HEK293 (cell line): ENCODE measurements at regions not wholly inside any gene's neighbourhood (a gene's known extent, or its start where the extent isn't known, plus 50 kb on each side); places are given as distances from the start of the nearest gene placed in this dataset.

Experiments used
- CTCF ChIA-PET: fragments of 350-600 bp; formaldehyde crosslinking; extraction: SDS; loops from one replicate; lab custom pipeline; 2021; ENCODE audit warnings: antibody characterized with exemption; lab: Yijun Ruan, JAX
- POLR2A ChIA-PET: fragments of 300-600 bp; formaldehyde crosslinking; extraction: SDS; loops from one replicate; lab custom pipeline; 2020; ENCODE audit warnings: antibody characterized with exemption, inconsistent platforms; lab: Yijun Ruan, JAX
- H3K27ac ChIP-seq: fragments of 200-500 bp; sonication (Bioruptor generic); 2 replicates; pipeline ENCODE4 v1.5.1; 2014; ENCODE audit warnings: low read depth, low read length, control low read depth, inconsistent platforms; ENCODE audit errors: extremely low read depth
- H3K36me3 ChIP-seq, 2 experiments: fragments of 200-500 bp in 1 of 2; sonication (Bioruptor generic) in 1 of 2; 1 replicate in 1 of 2; 2 replicates in 1 of 2; pipeline ENCODE4 v1.5.1; 2014 to 2017; ENCODE audit warnings: inconsistent platforms in 2 of 2, low read length in 2 of 2; ENCODE audit not compliant: control insufficient read depth in 2 of 2, insufficient read depth in 1 of 2
- H3K4me1 ChIP-seq: fragments of 200-500 bp; sonication (Bioruptor generic); 2 replicates; pipeline ENCODE4 v1.5.1; 2014; ENCODE audit warnings: mild to moderate bottlenecking, low read length, inconsistent platforms; ENCODE audit not compliant: control insufficient read depth, insufficient read depth
- H3K4me3 ChIP-seq: 2 replicates; pipeline ENCODE4 v1.5.1; 2011; ENCODE audit warnings: low read depth, mild to moderate bottlenecking, control low read depth, low read length, moderate library complexity
- H3K9me3 ChIP-seq: fragments of 200-500 bp; sonication (Bioruptor generic); 2 replicates; pipeline ENCODE4 v1.5.1; 2014; ENCODE audit warnings: low read depth, low read length, inconsistent platforms; ENCODE audit not compliant: control insufficient read depth, insufficient read depth
- GFI1B ChIP-seq: fragments of 450-650 bp; formaldehyde crosslinking; IDR thresholded peaks from 2 replicates; pipeline ENCODE4 v1.5.1; 2016; ENCODE audit warnings: missing biosample characterization, missing genetic modification characterization
- KLF16 ChIP-seq: fragments of 450-650 bp; formaldehyde crosslinking; IDR thresholded peaks from 2 replicates; pipeline ENCODE4 v1.5.1; 2017; ENCODE audit warnings: missing biosample characterization, missing genetic modification characterization
- MZF1 ChIP-seq: fragments of 450-650 bp; formaldehyde crosslinking; IDR thresholded peaks from 2 replicates; pipeline ENCODE4 v1.5.1; 2017; ENCODE audit warnings: missing biosample characterization, missing genetic modification characterization, borderline replicate concordance
- PRDM1 ChIP-seq: fragments of 450-650 bp; formaldehyde crosslinking; IDR thresholded peaks from 2 replicates; pipeline ENCODE4; 2016; ENCODE audit warnings: missing biosample characterization, missing genetic modification characterization
- SP7 ChIP-seq: fragments of 450-650 bp; formaldehyde crosslinking; IDR thresholded peaks from 2 replicates; pipeline ENCODE4 v1.5.1; 2016; ENCODE audit warnings: missing biosample characterization, missing genetic modification characterization
- TRIM28 ChIP-seq: IDR thresholded peaks from 2 replicates; pipeline ENCODE4 v1.6.1; 2011; ENCODE audit warnings: low read length, control low read depth, borderline replicate concordance
- YY1 ChIP-seq: fragments of 450-650 bp; formaldehyde crosslinking; IDR thresholded peaks from 2 replicates; pipeline ENCODE4 v1.5.1; 2018; ENCODE audit warnings: missing biosample characterization, missing genetic modification characterization
- ZBTB7A ChIP-seq: fragments of 450-650 bp; formaldehyde crosslinking; IDR thresholded peaks from 2 replicates; pipeline ENCODE4 v1.5.1; 2016; ENCODE audit warnings: low read depth, missing biosample characterization, missing genetic modification characterization
- ZFP37 ChIP-seq: fragments of 450-650 bp; formaldehyde crosslinking; IDR thresholded peaks from 2 replicates; pipeline ENCODE4 v1.5.1; 2016; ENCODE audit warnings: missing biosample characterization, missing genetic modification characterization
- ZNF133 ChIP-seq: fragments of 450-650 bp; formaldehyde crosslinking; IDR thresholded peaks from 2 replicates; pipeline ENCODE4 v1.5.1; 2016; ENCODE audit warnings: missing biosample characterization, missing genetic modification characterization
- ZNF16 ChIP-seq: fragments of 450-650 bp; formaldehyde crosslinking; IDR thresholded peaks from 2 replicates; pipeline ENCODE4 v1.5.1; 2016; ENCODE audit warnings: low read depth, missing biosample characterization, missing genetic modification characterization
- ZNF350 ChIP-seq: fragments of 450-650 bp; formaldehyde crosslinking; IDR thresholded peaks from 2 replicates; pipeline ENCODE4 v1.5.0; 2017; ENCODE audit warnings: missing biosample characterization, mild to moderate bottlenecking, missing genetic modification characterization
- ZNF585B ChIP-seq: fragments of 450-650 bp; formaldehyde crosslinking; IDR thresholded peaks from 2 replicates; pipeline ENCODE4 v1.5.1; 2016; ENCODE audit warnings: missing biosample characterization, missing genetic modification characterization
- ZNF707 ChIP-seq: fragments of 450-650 bp; formaldehyde crosslinking; IDR thresholded peaks from 2 replicates; pipeline ENCODE4 v1.5.1; 2016; ENCODE audit warnings: missing biosample characterization, missing genetic modification characterization
- ZNF777 ChIP-seq: fragments of 450-650 bp; formaldehyde crosslinking; IDR thresholded peaks from 2 replicates; pipeline ENCODE4 v1.5.1; 2017; ENCODE audit warnings: missing biosample characterization, missing genetic modification characterization, borderline replicate concordance
- ZNF830 ChIP-seq: fragments of 450-650 bp; IDR thresholded peaks from 2 replicates; pipeline ENCODE4 v1.5.0; 2018; ENCODE audit warnings: missing biosample characterization, missing genetic modification characterization, low read depth, mild to moderate bottlenecking, moderate library complexity
- ZSCAN16 ChIP-seq: fragments of 450-650 bp; formaldehyde crosslinking; IDR thresholded peaks from 2 replicates; pipeline ENCODE4 v1.5.1; 2016; ENCODE audit warnings: missing biosample characterization, missing genetic modification characterization
- TF ChIP-seq, protein P1 (sequence below): fragments of 450-650 bp; IDR thresholded peaks from 2 replicates; pipeline ENCODE4 v1.5.1; 2018; ENCODE audit warnings: missing biosample characterization, missing genetic modification characterization
- TF ChIP-seq, protein P2 (sequence below): fragments of 450-650 bp; formaldehyde crosslinking; IDR thresholded peaks from 2 replicates; pipeline ENCODE4 v1.5.1; 2016; ENCODE audit warnings: missing biosample characterization, missing genetic modification characterization
- TF ChIP-seq, protein P3 (sequence below): fragments of 450-650 bp; formaldehyde crosslinking; IDR thresholded peaks from 2 replicates; pipeline ENCODE4 v1.5.1; 2016; ENCODE audit warnings: missing biosample characterization, missing genetic modification characterization
- TF ChIP-seq, protein P4 (sequence below): sonication (generic); formaldehyde crosslinking; IDR thresholded peaks from 2 replicates; pipeline ENCODE4 v1.8.1; 2022; ENCODE audit warnings: mild to moderate bottlenecking, moderate library complexity, missing genetic modification reagents
- TF ChIP-seq, protein P5 (sequence below): fragments of 450-650 bp; formaldehyde crosslinking; IDR thresholded peaks from 2 replicates; pipeline ENCODE4 v1.5.1; 2017; ENCODE audit warnings: missing biosample characterization, missing genetic modification characterization
- TF ChIP-seq, protein P6 (sequence below): fragments of 450-650 bp; formaldehyde crosslinking; IDR thresholded peaks from 2 replicates; pipeline ENCODE4 v1.5.1; 2017; ENCODE audit warnings: missing biosample characterization, missing genetic modification characterization
- TF ChIP-seq, protein P7 (sequence below): fragments of 450-650 bp; formaldehyde crosslinking; IDR thresholded peaks from 2 replicates; pipeline ENCODE4 v1.5.1; 2016; ENCODE audit warnings: missing biosample characterization, missing genetic modification characterization, low read depth

DNA sequence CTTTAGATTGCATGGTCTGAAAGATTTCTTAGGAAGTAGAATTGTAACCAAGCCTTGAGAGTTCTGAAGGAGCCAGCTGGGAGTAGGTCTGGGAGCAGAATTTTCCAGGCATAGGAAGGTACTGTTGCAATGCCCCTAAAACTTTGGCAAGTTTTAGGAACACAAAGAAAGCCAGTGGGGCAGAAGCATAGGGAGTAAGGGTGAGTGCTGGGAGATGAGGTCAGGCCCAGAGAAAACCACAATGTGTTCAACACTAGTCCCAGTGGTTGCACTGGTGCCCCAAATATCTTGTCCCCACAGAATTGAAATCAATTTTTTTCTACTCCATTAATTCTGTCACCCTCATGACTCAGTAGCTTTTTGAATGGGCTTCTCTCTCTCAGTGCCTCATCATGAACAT, 120.7 kb upstream of the GALNT15 start (continued):
- TF ChIP-seq, protein P1, sequence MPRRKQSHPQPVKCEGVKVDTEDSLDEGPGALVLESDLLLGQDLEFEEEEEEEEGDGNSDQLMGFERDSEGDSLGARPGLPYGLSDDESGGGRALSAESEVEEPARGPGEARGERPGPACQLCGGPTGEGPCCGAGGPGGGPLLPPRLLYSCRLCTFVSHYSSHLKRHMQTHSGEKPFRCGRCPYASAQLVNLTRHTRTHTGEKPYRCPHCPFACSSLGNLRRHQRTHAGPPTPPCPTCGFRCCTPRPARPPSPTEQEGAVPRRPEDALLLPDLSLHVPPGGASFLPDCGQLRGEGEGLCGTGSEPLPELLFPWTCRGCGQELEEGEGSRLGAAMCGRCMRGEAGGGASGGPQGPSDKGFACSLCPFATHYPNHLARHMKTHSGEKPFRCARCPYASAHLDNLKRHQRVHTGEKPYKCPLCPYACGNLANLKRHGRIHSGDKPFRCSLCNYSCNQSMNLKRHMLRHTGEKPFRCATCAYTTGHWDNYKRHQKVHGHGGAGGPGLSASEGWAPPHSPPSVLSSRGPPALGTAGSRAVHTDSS (tag by site-specific recombination) = no peak
- TF ChIP-seq, protein P2, sequence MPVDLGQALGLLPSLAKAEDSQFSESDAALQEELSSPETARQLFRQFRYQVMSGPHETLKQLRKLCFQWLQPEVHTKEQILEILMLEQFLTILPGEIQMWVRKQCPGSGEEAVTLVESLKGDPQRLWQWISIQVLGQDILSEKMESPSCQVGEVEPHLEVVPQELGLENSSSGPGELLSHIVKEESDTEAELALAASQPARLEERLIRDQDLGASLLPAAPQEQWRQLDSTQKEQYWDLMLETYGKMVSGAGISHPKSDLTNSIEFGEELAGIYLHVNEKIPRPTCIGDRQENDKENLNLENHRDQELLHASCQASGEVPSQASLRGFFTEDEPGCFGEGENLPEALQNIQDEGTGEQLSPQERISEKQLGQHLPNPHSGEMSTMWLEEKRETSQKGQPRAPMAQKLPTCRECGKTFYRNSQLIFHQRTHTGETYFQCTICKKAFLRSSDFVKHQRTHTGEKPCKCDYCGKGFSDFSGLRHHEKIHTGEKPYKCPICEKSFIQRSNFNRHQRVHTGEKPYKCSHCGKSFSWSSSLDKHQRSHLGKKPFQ = no peak
- no peak for TF ChIP-seq ZNF585B (tag by site-specific recombination)
- no peak for TF ChIP-seq ZNF830 (tag by site-specific recombination)

DNA sequence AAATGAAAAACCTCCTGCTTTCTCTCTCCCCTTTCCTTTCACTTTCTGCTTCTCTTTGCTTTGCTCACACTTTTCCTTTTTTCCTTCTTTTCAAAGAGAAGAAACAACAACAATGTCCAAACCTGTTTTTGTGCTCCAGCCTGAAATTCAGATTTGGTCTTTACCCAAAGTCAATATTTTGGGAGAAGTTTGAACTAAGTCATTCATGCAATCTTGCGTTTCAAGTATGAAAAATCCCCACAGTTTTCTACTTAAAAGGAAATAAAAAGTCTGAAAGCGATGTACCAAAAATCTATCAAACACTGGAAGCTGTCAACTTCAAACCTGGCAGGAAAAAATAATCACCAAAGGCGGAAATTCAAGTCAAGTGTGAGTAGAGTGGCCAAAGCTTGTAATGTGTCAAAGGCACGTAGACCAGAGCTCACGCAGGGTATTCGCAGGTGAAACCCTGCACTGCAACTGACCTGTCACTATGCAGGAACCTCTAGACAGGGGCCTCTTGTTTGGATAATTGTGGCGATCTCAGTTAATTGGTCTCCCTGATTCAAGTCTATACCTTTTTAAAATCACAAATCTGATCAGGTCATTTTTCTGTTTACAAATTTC, 118.8 kb upstream of the GALNT15 start:
- POLR2A ChIA-PET = no interaction called here
- Histone ChIP-seq H3K36me3 (no peaks in the 10 kb centered on the region), H3K27ac (no peak overlapping the region)
- CTCF ChIA-PET = no interaction called here
- TF ChIP-seq, protein P3, sequence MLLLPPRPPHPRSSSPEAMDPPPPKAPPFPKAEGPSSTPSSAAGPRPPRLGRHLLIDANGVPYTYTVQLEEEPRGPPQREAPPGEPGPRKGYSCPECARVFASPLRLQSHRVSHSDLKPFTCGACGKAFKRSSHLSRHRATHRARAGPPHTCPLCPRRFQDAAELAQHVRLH = no peak
- TF ChIP-seq PRDM1 (tag by site-specific recombination) = peak; percentile 80
- no peak for TF ChIP-seq MZF1
- TF ChIP-seq, all 188 proteins: peak for 1
- Histone ChIP-seq H3K4me3 (no peak overlapping the region), H3K9me3 (no peaks in the 10 kb centered on the region), H3K4me1 (peaks cover 3% of the 10 kb centered on the region)

DNA sequence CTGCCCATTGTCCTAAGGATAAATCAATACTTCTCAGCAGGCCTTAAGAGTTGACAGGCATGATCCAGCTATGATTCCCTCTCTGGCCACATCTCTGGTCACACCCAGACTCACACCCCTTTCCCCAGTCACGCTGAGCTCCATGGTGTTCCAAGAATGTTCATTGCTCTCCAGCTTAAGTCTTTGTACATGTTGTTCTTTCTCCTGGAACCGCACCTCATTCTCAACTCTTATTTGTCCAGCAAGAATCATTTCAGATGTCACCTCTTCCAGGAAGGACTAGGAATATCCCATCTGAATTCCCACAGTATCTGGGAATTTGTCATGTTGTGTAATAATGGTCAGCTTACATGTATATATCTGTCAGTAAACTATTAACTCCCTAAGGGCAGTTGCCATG, 118.3 kb upstream of the GALNT15 start:
- POLR2A ChIA-PET = no interaction called here

DNA sequence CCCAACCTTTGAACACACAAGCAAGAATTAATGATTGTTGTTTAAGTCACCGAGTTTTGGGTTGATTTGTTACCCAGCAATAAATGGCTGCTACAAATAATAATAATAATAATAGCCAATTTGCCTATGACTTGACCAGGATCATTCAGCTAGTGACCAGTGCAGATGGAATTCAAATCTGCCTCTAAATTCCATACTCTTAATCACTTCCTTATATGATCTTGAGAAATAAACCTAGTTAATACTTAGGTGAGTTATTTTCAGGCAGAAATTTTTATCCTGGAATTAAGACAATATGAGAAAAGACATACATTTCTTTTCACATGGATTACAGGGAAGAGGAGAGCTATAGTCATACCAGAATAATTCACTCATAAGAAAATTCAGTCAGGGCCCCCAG, 116.0 kb upstream of the GALNT15 start:
- Histone ChIP-seq H3K27ac (no peak overlapping the region), H3K36me3 (no peaks in the 10 kb centered on the region), H3K4me3 (no peak overlapping the region), H3K9me3 (no peaks in the 10 kb centered on the region), H3K4me1 (peaks cover 8% of the 10 kb centered on the region)
- CTCF ChIA-PET = interaction anchor here (0.5 to 7.0 kb wide), 7 partner anchors 10 to 382 kb away, joined by 3 to 71 read pairs (median 3); no protein-coding TSS in a partner anchor
- POLR2A ChIA-PET = no interaction called here
- TF ChIP-seq, protein P4, sequence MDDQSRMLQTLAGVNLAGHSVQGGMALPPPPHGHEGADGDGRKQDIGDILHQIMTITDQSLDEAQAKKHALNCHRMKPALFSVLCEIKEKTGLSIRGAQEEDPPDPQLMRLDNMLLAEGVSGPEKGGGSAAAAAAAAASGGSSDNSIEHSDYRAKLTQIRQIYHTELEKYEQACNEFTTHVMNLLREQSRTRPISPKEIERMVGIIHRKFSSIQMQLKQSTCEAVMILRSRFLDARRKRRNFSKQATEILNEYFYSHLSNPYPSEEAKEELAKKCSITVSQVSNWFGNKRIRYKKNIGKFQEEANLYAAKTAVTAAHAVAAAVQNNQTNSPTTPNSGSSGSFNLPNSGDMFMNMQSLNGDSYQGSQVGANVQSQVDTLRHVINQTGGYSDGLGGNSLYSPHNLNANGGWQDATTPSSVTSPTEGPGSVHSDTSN (CRISPR knock-in tag) = no peak
- TF ChIP-seq, protein P5, sequence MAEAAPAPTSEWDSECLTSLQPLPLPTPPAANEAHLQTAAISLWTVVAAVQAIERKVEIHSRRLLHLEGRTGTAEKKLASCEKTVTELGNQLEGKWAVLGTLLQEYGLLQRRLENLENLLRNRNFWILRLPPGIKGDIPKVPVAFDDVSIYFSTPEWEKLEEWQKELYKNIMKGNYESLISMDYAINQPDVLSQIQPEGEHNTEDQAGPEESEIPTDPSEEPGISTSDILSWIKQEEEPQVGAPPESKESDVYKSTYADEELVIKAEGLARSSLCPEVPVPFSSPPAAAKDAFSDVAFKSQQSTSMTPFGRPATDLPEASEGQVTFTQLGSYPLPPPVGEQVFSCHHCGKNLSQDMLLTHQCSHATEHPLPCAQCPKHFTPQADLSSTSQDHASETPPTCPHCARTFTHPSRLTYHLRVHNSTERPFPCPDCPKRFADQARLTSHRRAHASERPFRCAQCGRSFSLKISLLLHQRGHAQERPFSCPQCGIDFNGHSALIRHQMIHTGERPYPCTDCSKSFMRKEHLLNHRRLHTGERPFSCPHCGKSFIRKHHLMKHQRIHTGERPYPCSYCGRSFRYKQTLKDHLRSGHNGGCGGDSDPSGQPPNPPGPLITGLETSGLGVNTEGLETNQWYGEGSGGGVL (tag by site-specific recombination) = no peak
- TF ChIP-seq, protein P6, sequence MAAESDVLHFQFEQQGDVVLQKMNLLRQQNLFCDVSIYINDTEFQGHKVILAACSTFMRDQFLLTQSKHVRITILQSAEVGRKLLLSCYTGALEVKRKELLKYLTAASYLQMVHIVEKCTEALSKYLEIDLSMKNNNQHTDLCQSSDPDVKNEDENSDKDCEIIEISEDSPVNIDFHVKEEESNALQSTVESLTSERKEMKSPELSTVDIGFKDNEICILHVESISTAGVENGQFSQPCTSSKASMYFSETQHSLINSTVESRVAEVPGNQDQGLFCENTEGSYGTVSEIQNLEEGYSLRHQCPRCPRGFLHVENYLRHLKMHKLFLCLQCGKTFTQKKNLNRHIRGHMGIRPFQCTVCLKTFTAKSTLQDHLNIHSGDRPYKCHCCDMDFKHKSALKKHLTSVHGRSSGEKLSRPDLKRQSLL = no peak
- no peak for TF ChIP-seq ZFP37 (tag by site-specific recombination)
- TF ChIP-seq, protein P7, sequence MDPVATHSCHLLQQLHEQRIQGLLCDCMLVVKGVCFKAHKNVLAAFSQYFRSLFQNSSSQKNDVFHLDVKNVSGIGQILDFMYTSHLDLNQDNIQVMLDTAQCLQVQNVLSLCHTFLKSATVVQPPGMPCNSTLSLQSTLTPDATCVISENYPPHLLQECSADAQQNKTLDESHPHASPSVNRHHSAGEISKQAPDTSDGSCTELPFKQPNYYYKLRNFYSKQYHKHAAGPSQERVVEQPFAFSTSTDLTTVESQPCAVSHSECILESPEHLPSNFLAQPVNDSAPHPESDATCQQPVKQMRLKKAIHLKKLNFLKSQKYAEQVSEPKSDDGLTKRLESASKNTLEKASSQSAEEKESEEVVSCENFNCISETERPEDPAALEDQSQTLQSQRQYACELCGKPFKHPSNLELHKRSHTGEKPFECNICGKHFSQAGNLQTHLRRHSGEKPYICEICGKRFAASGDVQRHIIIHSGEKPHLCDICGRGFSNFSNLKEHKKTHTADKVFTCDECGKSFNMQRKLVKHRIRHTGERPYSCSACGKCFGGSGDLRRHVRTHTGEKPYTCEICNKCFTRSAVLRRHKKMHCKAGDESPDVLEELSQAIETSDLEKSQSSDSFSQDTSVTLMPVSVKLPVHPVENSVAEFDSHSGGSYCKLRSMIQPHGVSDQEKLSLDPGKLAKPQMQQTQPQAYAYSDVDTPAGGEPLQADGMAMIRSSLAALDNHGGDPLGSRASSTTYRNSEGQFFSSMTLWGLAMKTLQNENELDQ = no peak

More for the DNA sequence above, 118.3 kb upstream of the GALNT15 start:
- CTCF ChIA-PET = interaction anchor here (0.5 to 7.0 kb wide), 3 partner anchors 7 to 192 kb away, joined by 3 to 71 read pairs (median 4); no protein-coding TSS in a partner anchor
- Histone ChIP-seq H3K4me3 (no peak overlapping the region), H3K9me3 (no peaks in the 10 kb centered on the region), H3K4me1 (peaks cover 8% of the 10 kb centered on the region), H3K27ac (no peak overlapping the region), H3K36me3 (no peaks in the 10 kb centered on the region)
- TF ChIP-seq KLF16 (tag by site-specific recombination) = no peak
- no peak for TF ChIP-seq ZNF777 (tag by site-specific recombination)
- no peak for TF ChIP-seq ZNF16 (tag by site-specific recombination)
- TF ChIP-seq, protein P4 (CRISPR knock-in tag) = no peak
- no peak for TF ChIP-seq ZNF707
- no peak for TF ChIP-seq SP7 (tag by site-specific recombination)
- TF ChIP-seq TRIM28 = no peak
- TF ChIP-seq ZNF350 (tag by site-specific recombination) = no peak
- TF ChIP-seq YY1 (tag by site-specific recombination) = no peak
- TF ChIP-seq ZSCAN16 (tag by site-specific recombination) = no peak
- TF ChIP-seq ZBTB7A (tag by site-specific recombination) = no peak
- no peak for TF ChIP-seq GFI1B (tag by site-specific recombination)
- no peak for TF ChIP-seq ZNF133 (tag by site-specific recombination)
